SHP77 (cell line): ENCODE measurements at regions not wholly inside any gene's neighbourhood (a gene's known extent, or its start where the extent isn't known, plus 50 kb on each side); places are given as distances from the start of the nearest gene placed in this dataset.
"Not testable (repeated sequence)": the region's sequence is repeated elsewhere in the genome, so short reads cannot be mapped to it uniquely, and the experiment has no call there.

ENCODE experiments used
- DNase-seq, 2 experiments: peaks; one replicate each; lab custom pipeline; 2025; lab: John Stamatoyannopoulos, UW

DNA sequence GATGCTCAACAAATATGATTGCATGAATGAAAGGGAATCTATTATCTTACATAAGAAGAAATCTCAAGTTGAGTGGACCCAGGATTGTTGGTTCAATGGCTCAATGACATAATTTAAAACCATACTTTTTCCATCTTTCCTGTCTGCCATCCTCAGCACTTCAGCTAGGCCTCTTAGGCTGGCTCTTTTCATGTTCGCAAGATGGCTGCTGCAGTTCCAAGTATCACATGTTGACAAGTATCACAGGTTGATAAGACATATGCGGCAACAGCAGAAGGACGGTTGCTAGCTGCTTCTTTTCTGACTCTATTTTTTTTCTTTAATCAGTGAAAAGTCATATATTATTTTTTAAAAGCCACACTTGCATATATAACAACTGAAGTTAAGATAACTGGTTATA lies 79.0 kb upstream of the CDK6 start:
- no peak for DNase-seq

- no peak for DNase-seq
Measured at GRCh38 chr7:92914645-92915044, 78.3 kb upstream of the CDK6 start.

DNA sequence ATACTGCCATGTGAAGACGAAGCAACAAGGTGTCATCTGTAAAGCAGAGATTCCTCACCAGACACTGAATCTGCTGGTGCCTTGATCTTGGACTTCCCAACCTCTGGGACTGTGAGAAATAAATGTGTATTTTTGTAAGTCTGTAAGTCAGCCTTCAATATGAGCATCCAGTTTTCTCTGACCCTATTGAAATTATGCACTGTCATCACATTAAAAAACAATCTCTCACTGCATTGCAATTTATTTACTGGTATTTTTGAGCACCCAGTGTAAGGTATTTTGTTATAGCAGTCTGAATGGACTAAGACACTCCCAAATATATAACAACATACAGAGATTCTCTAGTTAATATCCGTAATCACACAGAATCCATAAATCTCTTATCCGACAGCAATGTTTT lies 77.5 kb upstream of the CDK6 start:
- DNase-seq, result no peak

DNA sequence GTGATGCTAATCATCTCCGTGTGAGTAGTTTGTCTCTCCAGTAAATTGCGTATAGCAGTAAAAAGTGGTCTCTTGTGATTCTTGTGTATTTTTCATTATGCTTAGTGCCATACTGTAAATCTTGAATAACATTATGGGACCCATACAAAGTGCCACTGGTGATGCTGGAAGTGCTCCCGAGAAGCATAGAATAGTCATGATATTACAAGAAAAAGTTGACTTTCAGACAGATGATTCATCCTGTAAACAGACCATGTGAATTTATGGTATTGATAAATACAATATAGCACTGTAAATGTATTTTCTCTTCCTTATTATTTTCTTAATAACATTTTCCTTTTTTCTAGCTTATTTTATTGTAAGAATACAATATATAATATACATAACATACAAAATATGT lies 74.6 kb upstream of the CDK6 start:
- no peak for DNase-seq

GRCh38 chr7:92909686-92910475 lies 73.5 kb upstream of the CDK6 start:
- no peak for DNase-seq

GRCh38 chr7:92904244-92905131 lies 68.1 kb upstream of the CDK6 start:
- no peak for DNase-seq

DNA sequence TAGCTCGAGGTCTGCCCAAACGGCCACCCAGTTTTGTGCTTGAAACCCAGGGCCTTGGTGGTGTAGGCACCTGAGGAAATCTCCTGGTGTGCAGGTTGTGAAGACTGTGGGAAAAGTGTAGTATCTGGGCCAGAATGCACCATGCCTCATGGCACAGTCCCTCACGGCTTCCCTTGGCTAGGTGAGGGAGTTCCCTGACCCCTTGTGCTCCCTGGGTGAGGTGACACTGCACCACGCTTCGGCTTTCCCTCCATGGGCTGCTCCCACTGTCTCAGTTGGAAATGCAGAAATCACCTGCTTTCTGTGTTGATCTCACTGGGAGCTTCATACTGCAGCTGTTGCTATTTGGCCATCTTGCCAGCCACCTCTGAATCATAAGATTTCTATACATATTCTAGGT lies 62.4 kb upstream of the CDK6 start:
- DNase-seq, result no peak

DNA sequence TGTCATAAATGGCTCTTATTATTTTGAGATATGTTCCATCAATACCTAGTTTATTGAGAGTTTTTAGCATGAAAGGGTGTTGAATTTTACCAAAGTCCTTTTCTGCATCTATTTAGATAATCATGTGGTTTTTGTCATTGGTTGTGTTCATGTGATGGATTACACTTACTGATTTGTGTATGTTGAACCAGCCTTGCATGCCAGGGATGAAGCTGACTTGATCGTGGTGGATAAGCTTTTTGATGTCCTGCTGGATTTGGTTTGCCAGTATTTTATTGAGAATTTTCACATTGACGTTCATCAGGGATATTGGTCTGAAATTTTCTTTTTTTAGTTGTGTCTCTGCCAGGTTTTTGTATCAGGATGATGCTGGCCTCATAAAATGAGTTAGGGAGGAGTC lies 58.5 kb upstream of the CDK6 start:
- not testable (repeated sequence) for DNase-seq

DNA sequence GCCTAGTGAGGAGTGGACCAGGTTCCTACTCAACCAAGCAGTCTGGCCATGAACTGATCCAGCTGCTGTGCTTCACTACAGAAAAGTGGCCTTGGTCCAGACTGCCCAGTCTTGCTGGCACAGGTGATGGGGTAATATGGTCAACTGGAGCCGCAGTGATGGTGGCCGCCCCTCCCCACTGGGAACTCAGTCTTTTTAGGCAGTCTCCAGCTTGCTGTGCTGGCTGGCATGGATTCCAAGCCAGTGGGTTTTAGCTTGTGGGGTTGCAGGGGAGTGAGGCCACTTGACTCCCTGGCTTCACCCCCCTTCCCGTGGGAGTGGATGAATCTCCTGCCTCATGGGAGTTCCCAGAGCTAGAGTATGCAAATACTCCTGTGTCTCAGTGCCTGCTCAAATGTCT lies 52.7 kb upstream of the CDK6 start:
- DNase-seq, result no peak
